ENCODE measurements at regions not wholly inside any gene's neighbourhood (a gene's known extent, or its start where the extent isn't known, plus 50 kb on each side); places are given as distances from the start of the nearest gene placed in this dataset.

DNA sequence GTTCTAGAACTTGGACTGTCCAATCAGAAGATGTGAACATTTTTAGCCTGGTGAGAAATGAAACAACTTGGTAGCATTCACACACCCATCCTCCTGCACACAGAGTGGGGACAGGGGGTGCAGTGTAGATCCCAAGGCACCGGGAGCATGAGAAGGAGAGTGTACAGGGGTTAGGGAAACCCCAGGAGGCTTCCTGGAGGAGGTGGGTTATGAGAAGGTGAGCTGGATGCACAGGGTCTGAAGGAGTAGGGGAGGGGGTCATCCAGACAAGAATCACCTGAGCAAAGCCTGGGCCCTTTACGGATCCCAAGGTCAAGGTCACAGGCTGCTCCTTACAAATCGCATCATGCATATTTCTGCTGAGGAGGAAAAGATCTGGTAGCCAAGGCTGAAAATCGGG is 117.5 kb upstream of the TMPRSS2 start:
- TF ChIP-seq, protein P1, sequence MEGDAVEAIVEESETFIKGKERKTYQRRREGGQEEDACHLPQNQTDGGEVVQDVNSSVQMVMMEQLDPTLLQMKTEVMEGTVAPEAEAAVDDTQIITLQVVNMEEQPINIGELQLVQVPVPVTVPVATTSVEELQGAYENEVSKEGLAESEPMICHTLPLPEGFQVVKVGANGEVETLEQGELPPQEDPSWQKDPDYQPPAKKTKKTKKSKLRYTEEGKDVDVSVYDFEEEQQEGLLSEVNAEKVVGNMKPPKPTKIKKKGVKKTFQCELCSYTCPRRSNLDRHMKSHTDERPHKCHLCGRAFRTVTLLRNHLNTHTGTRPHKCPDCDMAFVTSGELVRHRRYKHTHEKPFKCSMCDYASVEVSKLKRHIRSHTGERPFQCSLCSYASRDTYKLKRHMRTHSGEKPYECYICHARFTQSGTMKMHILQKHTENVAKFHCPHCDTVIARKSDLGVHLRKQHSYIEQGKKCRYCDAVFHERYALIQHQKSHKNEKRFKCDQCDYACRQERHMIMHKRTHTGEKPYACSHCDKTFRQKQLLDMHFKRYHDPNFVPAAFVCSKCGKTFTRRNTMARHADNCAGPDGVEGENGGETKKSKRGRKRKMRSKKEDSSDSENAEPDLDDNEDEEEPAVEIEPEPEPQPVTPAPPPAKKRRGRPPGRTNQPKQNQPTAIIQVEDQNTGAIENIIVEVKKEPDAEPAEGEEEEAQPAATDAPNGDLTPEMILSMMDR (IDR thresholded peaks at IDR 0.05; ENCODE audit: insufficient read depth, low read length), result no peak
- TF ChIP-seq SPI1 (IDR thresholded peaks at IDR 0.05; ENCODE audit: borderline replicate concordance, low read depth), result no peak
